ENCODE measurements at regions not wholly inside any gene's neighbourhood (a gene's known extent, or its start where the extent isn't known, plus 50 kb on each side); places are given as distances from the start of the nearest gene placed in this dataset.
A peak's percentile ranks its signal among the peaks of the same experiment; 100 is the strongest.

GRCh38 chr5:174247301-174247700, 201.8 kb downstream of the NSG2 start:
- H3K27me3 ChIP-seq (replicated peaks in 1 of 4; ENCODE audit: control insufficient read depth in 3 of 4, extremely low read depth in 1 of 4, insufficient read depth in 3 of 4, low read length in 3 of 4) = no peaks in the 10 kb centered on the region
- H3K79me1 ChIP-seq (ENCODE audit: low read depth, low read length) = no peaks in the 10 kb centered on the region
- no peak overlapping the region for H2AK5ac ChIP-seq (ENCODE audit: low read depth, low read length)
- no peak overlapping the region for H3K4ac ChIP-seq (replicated peaks; ENCODE audit: insufficient read length, low read depth, low read length)
- H4K91ac ChIP-seq (replicated peaks; ENCODE audit: insufficient read length, low read length) = no peak overlapping the region
- DNase-seq (ENCODE audit: low read depth in 1 of 2, low spot score in 2 of 2) (no peak), FAIRE-seq (no peak)
- H2BK12ac ChIP-seq (ENCODE audit: low read depth, low read length) = no peak overlapping the region
- peak overlapping the region; percentile 32; the same call in 1 of the 2 replicates for H2BK20ac ChIP-seq (ENCODE audit: low read length)
- H3K27ac ChIP-seq (ENCODE audit: low read depth, low read length) = no peak overlapping the region
- POLR2A ChIA-PET (ENCODE audit: partially characterized antibody) = no interaction called here
- H4K5ac ChIP-seq (ENCODE audit: insufficient read length, low read depth, low read length) = no peak overlapping the region
- no peak overlapping the region for H3K14ac ChIP-seq (ENCODE audit: insufficient read length)
- no peak overlapping the region for H2BK120ac ChIP-seq (replicated peaks; ENCODE audit: low read depth, low read length)
- no peak overlapping the region for H3K18ac ChIP-seq (ENCODE audit: extremely low read depth, low read length)
- no peak overlapping the region for H2BK5ac ChIP-seq (ENCODE audit: low read depth, low read length)
- no peaks in the 10 kb centered on the region for H3K79me2 ChIP-seq (ENCODE audit: control insufficient read depth in 1 of 2, insufficient read depth in 2 of 2, low read length in 2 of 2)
- H3K23ac ChIP-seq (ENCODE audit: insufficient read length) = no peak overlapping the region
- no peak overlapping the region for H2AFZ ChIP-seq (ENCODE audit: low read length)
- CTCF ChIA-PET (ENCODE audit: partially characterized antibody) = interaction anchor here (0.6 to 1.3 kb wide), 5 partner anchors 23 to 1175 kb away, joined by 3 to 5 read pairs (median 3); no protein-coding TSS in a partner anchor
- no peak overlapping the region for H3K4me3 ChIP-seq (ENCODE audit: extremely low read depth in 1 of 4, insufficient read depth in 2 of 4, low read depth in 3 of 4, low read length in 4 of 4)
- WGBS, 2 experiments (ENCODE audit: extremely low coverage in 1 of 2, insufficient coverage in 1 of 2, insufficient read length in 1 of 2, insufficient replicate concordance in 2 of 2, low coverage in 1 of 2, low lambda C conversion rate in 2 of 2, missing lambda C conversion rate in 1 of 2) = 86% methylated on average over 9 of the region's 9 CpGs; no CpG with 5 or more reads in 1 of the 2 experiments
- no peaks in the 10 kb centered on the region for H3K36me3 ChIP-seq (ENCODE audit: control insufficient read depth in 2 of 4, insufficient read depth in 4 of 4, low read length in 3 of 4)
- no peaks in the 10 kb centered on the region for H3K23me2 ChIP-seq (ENCODE audit: low read depth, low read length)
- no peak for TF ChIP-seq ZNF274 (IDR thresholded peaks at IDR 0.05; ENCODE audit: borderline replicate concordance, extremely low read depth, low read length)
- peak overlapping the region; percentile 50 for H3K56ac ChIP-seq (replicated peaks; ENCODE audit: insufficient read length, low read depth, low read length)
- H3K4me2 ChIP-seq (ENCODE audit: insufficient read depth in 1 of 2, low read depth in 2 of 2, low read length in 2 of 2) = no peak overlapping the region
- H3K9me3 ChIP-seq (ENCODE audit: insufficient read depth in 2 of 2, low read depth in 1 of 2, low read length in 1 of 2) = no peaks in the 10 kb centered on the region
- no peak overlapping the region for H4K8ac ChIP-seq (ENCODE audit: extremely low read depth, insufficient read depth, low read length)
- no peaks in the 10 kb centered on the region for H3K4me1 ChIP-seq (replicated peaks in 1 of 4; ENCODE audit: control insufficient read depth in 3 of 4, insufficient read depth in 4 of 4, low read length in 3 of 4)
- no peak overlapping the region for H3K9ac ChIP-seq (replicated peaks in 1 of 4; ENCODE audit: extremely low read depth in 1 of 4, low read depth in 3 of 4, low read length in 3 of 4)
- no peaks in the 10 kb centered on the region for H4K20me1 ChIP-seq (replicated peaks in 1 of 2; ENCODE audit: control insufficient read depth in 1 of 2, insufficient read depth in 2 of 2, low read length in 2 of 2)
- no peak overlapping the region for H2BK15ac ChIP-seq (ENCODE audit: low read length)
